ENCODE measurements at regions not wholly inside any gene's neighbourhood (a gene's known extent, or its start where the extent isn't known, plus 50 kb on each side); places are given as distances from the start of the nearest gene placed in this dataset.

- TF ChIP-seq POLR2AphosphoS5 (IDR thresholded peaks at IDR 0.05; ENCODE audit: low read depth, low read length) = no peak
- TF ChIP-seq CTCF (IDR thresholded peaks at IDR 0.05) = no peak
- no peak for TF ChIP-seq REST (IDR thresholded peaks at IDR 0.05; ENCODE audit: insufficient read depth in 1 of 2, low read depth in 2 of 2, low read length in 1 of 2)
- no peak for TF ChIP-seq SIN3A (IDR thresholded peaks at IDR 0.05; ENCODE audit: borderline replicate concordance, insufficient read depth, low read depth, low read length)
- TF ChIP-seq TCF7L2 (IDR thresholded peaks at IDR 0.05; ENCODE audit: low read depth, low read length) = no peak
These were observed 357.0 kb upstream of the ZNF608 start for GRCh38 chr5:125103459-125103858.
